ENCODE measurements at regions not wholly inside any gene's neighbourhood (a gene's known extent, or its start where the extent isn't known, plus 50 kb on each side); places are given as distances from the start of the nearest gene placed in this dataset.
"Not testable (repeated sequence)": the region's sequence is repeated elsewhere in the genome, so short reads cannot be mapped to it uniquely, and the experiment has no call there.

DNA sequence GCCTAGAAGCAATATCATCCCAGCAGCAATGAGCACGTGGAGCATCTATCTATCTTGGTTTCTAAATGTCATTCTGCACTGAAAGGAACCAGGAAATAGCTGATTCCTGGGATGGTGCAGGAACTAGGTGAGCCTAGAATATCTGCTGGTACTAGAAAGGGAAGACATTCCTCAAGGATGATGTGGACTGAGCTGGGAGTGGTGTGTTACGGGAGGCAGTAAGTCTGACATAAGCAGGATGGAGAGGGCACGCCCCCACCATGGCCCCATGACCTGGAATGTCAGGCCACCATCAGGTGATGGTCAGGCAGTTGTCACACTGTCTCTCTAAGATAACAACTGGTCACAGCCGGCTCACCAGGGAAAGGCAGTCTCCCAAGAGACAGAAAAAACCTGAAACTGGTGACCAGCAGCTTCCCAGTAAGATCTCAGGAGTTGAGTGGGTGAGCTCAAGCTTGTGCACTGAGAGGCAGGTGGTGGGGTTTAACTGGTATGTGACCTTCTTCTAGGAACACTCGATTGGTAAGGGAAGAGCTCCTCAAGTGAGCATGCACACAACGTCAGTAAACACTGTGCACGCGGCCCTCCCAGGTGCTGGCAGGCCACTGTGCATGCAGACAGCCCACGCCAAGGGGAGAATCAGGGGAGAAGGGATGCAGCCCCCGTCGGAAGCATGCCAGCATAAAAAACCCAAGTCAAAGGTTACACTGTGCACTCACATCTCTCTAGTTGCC lies 148.7 kb downstream of the ADSS2 start:
- DNase-seq = no peak

DNA sequence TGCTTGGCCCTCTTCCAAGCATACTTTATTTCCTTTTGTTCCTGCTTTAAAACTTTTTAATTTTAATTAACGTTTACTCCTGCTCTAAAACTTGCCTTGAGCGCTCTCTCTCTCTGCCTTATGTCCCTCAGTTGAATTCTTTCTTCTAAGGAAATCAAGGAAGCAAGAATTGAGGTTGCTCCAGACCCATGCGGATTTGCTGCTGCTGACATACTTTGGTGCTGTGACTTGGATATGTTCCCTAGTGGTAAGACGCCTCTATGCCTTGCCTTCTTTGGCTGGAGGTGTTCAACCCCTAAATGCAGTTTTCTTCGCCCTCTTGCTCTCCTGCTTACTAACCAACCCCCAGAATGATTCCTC lies 148.1 kb downstream of the ADSS2 start:
- no peak for DNase-seq

DNA sequence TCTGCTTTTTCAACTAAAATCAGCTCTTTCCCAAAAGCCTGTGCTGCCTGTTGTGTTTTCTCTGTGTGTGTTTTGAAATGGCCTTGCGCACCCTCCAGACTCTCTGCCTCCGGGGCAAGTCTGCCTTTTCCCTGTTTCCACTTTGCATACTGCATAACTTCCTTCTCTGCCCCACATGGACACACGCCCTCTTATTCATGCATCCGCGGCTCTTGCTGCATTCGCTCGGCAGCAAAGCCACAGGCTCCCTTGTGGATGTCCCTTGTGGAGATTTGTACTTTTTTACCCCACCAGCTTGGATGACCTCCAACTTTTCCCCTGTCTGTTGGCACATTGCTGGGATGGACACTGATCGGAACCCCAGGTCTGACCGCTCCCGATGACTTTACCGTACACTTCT lies 147.6 kb downstream of the ADSS2 start:
- no peak for DNase-seq

DNA sequence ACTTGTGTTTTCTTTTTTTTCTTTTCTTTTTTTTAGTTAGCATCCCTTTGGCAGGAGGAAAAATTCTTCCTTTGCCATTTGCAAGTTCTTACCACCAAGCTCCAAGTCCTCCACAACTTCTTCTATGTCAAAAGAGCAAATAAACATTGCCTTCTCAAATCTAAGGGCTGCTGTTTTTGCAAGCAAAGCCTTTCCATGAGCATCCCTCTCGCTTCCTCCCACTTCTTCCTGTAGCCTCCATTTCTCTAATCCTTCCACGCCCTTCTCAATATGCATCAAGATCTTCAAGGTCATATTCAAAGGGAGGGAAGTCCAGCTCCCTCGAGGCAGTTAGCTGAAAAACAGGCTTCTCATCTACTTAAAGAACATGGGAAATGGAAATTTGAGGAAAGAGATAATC lies 147.1 kb downstream of the ADSS2 start:
- DNase-seq = no peak

DNA sequence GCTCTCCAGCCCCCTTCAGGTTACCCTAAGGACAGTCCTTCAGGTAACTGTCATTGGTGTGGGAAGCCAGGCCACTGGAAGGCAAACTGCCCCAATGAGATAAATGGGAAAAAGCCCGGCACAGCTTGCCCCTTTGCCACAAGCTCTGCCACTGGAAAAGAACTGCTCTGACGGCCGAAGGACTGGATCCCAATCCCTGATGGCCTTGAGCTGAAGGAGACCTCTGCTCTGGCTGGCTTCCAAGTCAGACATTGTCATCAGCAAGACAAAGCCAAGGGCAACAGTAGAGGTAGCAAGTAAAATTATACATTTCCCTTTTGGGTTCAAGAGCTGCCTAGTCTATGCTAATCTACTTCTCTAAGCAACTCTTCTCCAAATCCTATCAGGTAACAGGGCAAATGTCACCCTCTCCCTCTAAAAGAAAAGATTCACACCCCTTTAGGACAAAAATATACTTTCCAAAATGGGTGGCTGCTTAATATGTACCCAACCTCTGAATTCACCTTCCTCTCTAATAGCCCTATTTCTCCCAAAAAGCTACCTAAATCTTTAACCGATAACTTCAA lies 145.8 kb downstream of the ADSS2 start:
- DNase-seq = no peak

DNA sequence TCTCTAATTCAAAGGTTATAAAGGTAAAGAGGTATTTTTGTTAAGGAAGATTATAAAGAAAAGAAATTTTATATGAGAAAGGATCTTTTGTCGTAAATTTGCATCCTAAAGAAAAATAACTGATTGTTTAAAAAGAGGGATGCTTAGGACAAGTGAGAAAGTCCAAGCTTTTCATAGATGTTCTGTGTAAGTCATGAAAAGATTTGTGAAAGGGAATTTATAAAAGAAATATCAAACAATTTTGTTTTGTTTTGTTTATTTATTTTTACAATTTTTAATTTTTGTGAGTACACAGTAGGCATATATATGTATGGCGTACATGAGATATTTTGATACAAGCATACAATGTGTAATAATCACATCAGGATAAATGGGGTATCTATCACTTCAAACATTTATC lies 145.2 kb downstream of the ADSS2 start:
- DNase-seq = no peak

DNA sequence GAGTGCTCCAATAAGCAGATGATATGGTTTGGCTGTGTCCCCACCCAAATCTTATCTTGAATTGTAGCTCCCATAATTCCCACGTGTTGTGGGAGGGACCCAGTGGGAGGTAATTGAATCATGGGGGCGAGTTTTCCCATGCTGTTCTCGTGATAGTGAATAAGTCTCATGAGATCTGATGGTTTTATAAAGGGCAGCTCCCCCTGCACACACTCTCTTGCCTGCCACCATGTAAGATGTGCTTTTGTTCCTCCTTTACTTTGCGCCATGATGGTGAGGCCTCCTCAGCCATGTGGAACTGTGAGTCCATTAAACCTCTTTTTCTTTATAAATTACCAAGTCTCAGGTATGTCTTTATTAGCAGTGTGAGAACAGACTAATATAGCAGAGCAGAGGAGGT lies 142.5 kb downstream of the ADSS2 start:
- not testable (repeated sequence) for DNase-seq

DNA sequence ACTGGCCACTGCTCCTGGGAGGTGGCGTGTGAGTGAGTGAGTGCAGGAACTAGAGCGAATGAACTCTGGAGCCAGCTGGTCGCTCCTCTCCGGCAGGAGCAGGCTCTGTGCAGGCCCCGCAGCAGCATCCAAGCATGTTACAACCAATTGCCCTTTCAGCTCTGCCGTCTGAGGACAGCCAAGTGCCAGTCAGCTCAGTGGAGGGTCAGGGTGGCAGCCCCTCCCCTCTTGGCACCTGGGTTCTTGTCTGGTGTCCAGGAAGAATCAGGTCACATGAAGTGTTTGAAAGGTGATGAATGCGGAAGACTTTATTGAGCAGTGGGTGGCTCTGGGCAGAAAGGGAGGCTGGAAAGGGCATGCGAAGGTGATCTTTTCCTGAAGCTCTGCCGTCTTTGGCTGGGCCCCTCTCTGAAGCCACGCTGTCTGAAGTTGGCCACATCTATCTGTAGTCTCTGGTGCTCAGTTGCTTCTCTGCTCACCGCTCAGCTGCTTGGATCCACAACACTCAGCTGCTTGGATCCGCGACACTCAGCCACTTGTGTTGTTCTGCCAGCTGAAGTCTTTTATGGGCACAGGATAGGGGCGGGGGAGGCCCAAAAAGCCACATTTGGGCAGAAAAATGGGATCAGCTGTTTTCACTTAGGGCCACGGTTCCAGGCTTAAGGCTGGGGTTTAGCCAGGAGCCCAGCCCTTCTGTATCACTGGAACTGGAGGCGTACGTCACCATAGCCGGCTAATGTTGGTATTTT lies 139.8 kb downstream of the ADSS2 start:
- no peak for DNase-seq

DNA sequence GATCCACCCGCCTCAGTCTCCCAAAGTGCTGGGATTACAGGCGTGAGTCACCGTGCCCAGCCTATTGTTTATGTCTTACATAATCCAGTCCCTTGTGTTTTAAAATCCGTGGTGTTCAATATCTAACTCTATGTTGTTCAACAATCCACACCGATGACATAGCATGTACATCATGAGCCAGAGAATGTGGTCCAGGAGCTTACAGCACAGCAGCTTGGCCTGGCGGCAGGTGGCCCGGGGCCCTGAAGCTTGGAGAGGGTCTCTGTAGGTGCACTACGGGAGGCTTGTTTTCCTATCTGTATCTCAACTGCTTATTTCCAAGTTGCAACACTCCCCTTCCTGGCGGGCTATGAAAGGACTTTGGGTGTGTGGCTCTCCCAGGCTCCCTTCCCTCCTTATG lies 138.4 kb downstream of the ADSS2 start:
- DNase-seq = no peak

DNA sequence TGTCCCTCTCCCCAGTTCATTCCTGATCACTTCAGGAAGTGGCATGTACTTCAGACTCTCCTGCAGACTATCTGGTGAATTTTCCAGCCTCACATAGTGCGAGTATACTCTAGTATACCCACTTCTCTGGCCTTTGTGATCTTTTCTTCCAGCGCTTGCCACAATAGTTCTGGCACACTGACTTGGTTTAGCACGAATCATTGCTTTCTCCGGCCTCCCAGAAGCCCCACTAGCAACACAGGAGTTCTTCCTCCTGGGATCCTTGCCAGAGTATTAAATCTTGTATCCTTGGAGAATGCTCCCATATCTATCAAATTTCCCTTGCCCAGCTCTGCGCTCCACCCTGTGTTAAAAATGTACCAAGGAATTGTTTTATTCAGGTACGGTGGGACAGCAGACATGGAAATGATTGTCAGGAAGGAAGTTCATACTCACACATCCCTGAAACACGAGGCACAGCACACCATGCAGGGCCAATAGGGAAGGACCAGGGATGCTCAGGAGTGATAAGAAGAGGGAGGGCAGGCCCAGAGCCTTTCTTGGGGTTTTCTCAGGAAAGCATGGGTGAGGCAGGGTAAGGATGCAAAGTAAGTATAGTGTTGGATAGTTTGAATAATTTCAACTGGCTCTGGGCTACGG lies 136.7 kb downstream of the ADSS2 start:
- no peak for DNase-seq

DNA sequence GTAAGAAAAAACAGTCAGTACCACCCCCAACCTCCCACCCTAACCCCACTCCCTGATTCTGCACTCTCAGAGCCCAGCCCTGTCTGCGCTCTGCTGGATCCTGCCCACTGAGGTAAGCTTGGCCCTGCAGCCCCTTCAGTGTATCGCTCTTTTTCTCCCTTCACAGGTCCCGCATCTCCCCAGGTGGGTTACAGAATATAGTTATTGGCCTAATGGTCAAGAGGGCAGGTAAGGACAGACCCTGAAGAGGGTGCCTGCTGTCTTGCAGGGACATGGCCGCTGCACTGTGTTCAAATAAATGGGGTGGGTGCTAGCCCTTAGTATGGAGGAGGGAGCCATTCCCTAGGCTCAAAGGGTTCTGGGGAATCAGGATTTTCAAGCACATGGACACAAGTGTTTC lies 135.7 kb downstream of the ADSS2 start:
- no peak for DNase-seq

DNA sequence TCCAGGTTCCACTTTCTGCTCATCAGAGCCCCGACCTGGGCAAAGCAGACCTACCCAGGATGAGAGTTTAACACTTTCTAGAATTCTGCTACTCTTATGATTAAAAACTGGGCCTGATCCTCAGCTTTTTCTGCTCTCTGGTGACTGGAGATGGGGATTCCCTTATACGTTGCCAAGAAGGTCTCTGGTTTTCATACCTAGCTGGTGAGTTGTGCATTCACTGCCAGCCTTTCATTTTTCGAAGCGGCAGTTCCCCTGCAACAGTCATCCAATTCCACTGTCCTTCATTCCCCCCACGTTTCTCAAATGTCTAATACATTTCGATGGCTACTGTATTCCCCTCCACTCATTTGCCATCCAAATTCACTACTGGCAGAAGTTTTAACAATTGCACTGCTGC lies 135.3 kb downstream of the ADSS2 start:
- no peak for DNase-seq

DNA sequence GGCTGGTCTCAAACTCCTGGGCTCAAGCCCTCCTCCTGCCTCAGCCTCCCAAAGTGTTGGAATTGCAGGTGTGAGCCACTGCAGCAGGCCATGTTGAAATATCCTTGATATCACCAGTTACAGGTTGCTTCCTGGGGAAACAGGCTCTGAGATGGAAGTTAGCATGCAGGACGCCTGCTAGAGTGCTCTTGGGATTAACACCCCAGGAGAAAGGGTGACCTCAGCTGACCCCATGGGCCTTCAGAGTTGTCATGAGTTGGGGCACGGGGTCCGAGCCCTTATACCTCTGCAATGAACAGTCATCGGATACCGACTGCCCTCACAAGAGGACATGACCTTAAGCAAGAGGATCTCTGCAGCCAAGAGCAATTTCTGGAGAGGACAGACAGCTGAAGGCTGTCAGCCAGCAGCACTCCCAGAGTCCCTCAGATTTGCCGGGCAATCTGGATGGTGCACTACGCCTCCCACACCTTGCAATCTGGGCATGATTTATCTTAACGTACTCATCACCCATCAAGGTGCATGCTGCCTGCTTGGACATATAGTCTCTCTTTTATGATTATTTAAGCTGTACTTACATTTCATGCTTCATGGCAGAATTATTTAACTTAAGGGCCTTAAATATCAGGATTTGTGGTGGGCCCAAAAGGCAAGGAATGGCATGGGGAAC lies 134.6 kb downstream of the ADSS2 start:
- DNase-seq = no peak

DNA sequence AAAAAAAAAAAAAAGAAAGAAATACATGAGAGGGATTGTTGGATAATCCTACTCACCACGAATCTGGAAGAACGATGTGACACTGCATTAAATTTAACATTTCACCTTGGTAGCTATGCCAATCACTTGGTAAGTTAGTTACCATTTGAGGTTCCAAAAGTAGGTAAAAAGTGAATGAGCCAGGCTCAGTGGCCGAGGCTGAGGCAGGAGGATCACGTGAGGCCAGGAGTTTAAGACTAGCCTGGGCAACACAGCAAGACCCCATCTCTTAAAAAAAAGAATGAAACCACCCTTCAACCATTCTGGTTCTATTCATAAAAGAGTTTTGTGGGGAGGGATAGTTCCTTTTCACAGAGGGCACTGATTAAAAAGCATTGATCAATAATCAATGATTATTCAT lies 133.6 kb downstream of the ADSS2 start:
- DNase-seq = no peak

DNA sequence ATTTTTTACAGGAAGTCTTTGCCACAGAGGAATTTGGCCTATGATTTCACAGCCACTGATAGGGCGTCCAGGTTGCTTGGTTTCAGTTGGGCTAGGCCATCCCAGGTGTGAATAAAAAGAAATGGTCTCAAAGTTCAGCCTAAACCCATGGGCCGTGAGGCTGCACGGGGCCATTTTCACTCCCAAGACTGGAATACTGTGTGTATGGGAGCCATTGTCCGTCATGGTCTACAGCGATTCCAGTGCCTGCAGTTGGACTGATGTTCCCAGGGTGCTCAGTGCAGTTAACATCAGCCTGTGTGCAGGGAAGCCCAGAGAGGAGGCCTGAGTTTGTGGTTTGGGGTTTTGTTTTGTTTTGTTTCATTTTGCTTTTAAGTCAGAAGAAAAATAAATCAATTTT lies 133.2 kb downstream of the ADSS2 start:
- no peak for DNase-seq

DNA sequence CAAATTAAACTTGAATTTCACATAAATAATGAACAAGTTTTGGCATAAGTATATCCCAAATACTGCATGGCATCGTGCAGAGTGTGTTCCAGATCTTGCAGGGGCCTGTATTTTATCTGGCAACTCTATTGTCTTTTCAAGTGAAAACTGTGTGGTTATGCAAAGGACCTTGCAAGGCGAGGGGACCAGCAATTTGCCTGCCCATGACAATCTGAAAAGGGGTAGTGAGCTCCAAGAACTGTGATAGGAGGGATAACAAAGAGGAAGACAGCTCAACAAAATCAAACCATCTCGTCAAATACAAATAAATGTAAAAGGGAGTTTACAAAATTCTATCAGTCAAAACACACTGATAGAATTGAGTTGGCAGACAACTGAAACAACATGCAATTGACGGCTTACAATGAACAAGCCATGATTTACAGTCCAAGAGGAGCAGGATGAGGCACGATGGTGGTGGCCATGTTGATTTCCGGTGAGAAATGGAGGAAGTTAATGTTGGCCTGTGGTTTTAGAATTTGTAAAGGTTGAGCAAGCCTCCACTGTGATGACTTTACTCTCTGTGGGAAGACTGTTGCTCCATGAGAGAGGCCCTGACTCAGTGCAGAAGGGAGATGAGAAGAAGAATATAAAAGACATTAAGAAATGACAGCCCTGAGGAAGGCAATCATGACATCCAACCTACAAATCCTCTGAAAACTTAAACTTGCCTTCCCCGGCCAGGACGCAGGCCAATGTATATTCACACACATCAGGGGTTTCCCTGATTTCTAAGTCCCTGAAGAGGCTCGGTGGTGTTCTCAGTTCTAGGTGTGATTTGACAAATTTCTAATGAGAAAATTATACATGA lies 132.2 kb downstream of the ADSS2 start:
- DNase-seq = peak in 1 of 2 experiments; percentile 15

DNA sequence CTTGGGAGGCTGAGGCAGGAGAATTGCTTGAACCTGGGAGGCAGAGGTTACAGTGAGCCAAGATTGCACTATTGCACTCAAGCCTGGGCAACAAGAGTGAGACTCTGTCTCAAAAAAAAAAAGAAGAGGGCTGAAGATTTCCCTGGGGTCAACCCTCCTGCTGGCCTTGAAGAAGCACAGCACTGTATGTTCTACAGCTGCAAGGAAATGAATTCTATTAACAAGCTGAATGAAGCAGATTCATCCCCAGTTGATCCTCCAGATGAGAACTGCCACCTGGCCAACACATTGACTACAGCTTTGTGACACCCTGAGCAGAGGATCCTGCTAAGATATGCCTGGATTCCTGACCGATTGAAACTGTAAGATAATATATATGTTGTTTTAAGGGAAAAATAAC lies 129.5 kb downstream of the ADSS2 start:
- DNase-seq = no peak

DNA sequence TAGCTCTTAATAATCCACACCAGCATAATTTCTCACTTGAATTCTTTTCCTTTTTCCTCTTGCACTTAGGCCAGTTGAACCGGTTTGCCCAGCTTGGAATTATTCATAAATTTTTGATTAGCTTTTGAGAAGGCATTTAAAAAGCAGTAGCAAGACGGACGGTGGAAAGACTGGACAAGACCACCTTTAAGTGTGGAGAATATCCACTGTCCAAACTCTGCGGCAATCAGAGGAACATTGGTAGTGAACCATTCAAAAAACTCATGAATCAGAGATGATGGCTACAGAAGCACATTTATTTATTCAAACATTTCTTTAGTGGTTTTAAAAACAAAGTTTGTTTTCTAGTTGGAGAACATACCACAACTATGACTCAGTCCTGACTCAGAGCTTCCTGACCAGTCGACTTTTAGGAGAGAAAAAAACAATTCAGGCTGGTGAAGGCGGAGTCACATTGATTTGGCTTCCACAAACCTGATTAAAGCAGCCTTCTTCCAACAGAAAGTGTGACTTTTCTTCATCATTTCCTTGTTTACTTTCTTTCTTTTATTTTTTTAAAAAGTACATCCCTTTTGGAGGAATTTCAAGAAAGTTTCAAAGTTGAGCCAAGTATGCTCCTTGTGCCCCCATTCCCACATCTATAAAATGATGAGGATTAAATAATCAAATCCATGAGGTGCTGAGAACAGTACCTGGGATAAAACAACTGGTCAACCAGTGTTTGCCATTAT lies 128.8 kb downstream of the ADSS2 start:
- DNase-seq = peak in 1 of 2 experiments; percentile 14

DNA sequence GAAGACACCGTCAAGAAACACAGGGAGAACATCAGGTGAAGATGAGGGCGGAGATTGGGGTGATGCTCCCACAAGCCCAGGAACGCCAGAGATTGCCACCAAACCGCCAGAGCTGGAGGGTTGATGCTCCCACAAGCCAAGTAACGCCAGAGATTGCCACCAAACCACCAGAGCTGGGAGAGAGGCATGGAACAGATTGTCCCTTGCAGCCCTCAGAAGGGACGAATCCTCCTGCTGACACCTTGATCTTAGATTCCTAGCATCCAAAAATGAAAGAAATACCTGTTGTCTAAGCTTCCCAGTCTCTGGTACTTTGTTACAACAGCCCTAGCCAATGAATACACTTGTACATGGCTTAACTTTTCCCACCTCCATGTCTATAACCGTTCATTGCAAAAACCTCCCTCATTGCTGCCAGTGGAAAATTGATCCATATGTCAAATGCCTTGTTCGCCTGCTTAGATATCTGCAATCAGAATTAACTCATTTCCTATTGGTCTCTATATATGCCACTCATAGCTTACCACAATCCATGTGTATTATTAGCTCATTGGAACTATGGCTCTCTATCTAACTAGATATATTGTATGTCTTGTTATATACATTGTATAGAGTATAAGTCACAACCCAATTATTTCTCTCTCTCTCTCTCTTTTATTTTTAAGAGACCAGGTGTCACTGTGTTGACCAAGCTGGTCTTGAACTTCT lies 127.4 kb downstream of the ADSS2 start:
- no peak for DNase-seq

DNA sequence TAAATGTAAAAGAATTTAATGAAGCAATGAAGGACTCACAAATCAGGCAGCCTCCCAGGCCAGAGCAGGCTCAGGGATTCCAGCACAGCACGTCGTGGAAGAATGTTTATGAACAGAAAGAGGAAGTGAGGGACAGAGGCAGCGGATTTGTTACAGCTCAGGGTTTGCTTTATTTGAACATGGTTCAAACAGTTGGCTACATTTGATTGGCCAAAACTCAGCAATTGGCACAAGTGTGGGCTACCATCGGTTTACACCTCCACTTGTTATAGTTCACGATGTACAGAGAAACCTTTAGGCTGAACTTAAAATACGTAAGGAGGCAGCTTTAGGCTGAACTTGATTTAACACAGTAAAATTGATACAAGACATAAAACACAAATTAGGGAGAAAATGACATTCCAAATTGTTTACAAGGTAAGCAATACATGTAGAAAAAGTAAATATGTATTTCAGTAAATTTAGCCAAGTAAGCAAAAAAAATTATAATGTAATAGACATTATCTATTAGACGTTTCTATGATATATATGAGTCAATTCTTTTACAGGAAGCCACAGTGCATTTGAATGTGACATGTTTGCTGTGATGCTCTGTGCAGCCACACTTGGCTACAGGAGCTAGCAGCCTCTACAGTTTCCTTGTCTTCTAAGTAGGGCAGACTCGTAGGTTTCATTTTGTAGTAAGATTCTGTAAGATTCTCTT lies 126.5 kb downstream of the ADSS2 start:
- no peak for DNase-seq

Measured in stimulated activated CD4-positive, alpha-beta T cell treated with anti-CD3 and anti-CD28 coated beads, Interleukin-4, amount 100 ng/mL, for 4 hours (primary cell).